BE2C (cell line): ENCODE measurements at regions not wholly inside any gene's neighbourhood (a gene's known extent, or its start where the extent isn't known, plus 50 kb on each side); places are given as distances from the start of the nearest gene placed in this dataset.

Experiments
- DNase-seq: peaks from one replicate; pipeline ENCODE4 v3.0.0-alpha.2; 2020
- H3K27me3 ChIP-seq: fragments of 250-450 bp; sonication (Bioruptor Pico); 2 replicates; pipeline ENCODE4 v1.5.1; 2020; ENCODE audit warnings: mild to moderate bottlenecking
- H3K36me3 ChIP-seq: fragments of 250-450 bp; sonication (Bioruptor Pico); 2 replicates; pipeline ENCODE4 v1.5.1; 2020; ENCODE audit warnings: mild to moderate bottlenecking
- H3K4me1 ChIP-seq: fragments of 250-450 bp; sonication (Bioruptor Pico); 2 replicates; pipeline ENCODE4 v1.5.1; 2020
- H3K4me3 ChIP-seq: 2 replicates; pipeline ENCODE4 v1.5.1; 2011; ENCODE audit warnings: low read depth, low read length
- H3K9me3 ChIP-seq: fragments of 250-450 bp; sonication (Bioruptor Pico); 2 replicates; pipeline ENCODE4 v1.5.1; 2020
- CTCF ChIP-seq: IDR thresholded peaks from 2 replicates; pipeline ENCODE4 v1.5.1; 2012; ENCODE audit warnings: mild to moderate bottlenecking, low read depth, low read length

DNA sequence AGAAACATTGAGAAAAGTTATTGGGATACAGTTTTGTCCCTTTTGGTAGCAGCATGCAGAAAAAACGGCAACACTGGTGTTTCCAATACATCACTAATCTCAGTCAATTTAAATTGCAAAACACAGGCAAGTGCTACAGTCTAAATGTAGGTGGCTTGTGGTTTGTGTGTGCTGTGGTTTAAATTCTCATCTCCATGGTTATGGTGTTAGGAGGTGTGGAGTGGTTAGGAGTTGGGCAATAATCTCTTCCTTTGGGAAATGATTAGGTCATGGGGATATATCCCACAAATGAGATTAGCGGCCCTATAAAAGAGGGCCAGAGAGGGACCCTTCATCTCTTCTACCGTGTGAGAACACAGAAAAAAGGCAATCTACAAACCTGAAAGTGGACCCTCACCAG, 1344.3 kb downstream of the ADGRL3 start:
- no peaks in the 10 kb centered on the region for H3K27me3 ChIP-seq
- no peaks in the 10 kb centered on the region for H3K36me3 ChIP-seq
- no peaks in the 10 kb centered on the region for H3K9me3 ChIP-seq
- DNase-seq = no peak
- H3K4me1 ChIP-seq = no peaks in the 10 kb centered on the region
- H3K4me3 ChIP-seq = no peak overlapping the region
- no peak for TF ChIP-seq CTCF

- no peak for TF ChIP-seq CTCF
These were observed 1342.9 kb downstream of the ADGRL3 start for GRCh38 chr4:62543002-62543401.

DNA sequence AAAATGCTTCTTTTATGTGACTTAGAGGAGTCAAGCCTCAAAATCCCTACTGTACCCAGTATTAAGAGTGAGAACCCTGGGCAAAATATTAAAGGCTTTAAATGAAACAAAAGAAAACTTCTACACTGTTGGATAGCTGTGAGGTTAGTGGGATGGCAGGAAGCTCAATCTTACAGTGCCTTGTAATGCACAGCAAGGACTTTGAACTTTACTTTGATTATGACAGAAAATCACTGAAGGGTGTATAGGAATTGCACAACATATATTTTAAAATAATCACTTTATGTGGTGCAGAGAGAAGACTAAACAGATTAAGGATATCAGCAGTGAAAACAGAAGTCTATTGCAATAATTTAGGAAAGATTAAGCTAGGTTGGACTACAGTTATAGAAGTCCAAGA, 1333.4 kb downstream of the ADGRL3 start:
- H3K9me3 ChIP-seq = no peaks in the 10 kb centered on the region
- no peak for DNase-seq
- TF ChIP-seq CTCF = no peak
- H3K27me3 ChIP-seq = no peaks in the 10 kb centered on the region
- no peak overlapping the region for H3K4me3 ChIP-seq
- no peaks in the 10 kb centered on the region for H3K36me3 ChIP-seq
- H3K4me1 ChIP-seq = no peaks in the 10 kb centered on the region

More at GRCh38 chr4:62543002-62543401, 1342.9 kb downstream of the ADGRL3 start:
- H3K27me3 ChIP-seq = no peaks in the 10 kb centered on the region
- no peak overlapping the region for H3K4me3 ChIP-seq
- H3K36me3 ChIP-seq = no peaks in the 10 kb centered on the region
- DNase-seq = no peak
- H3K4me1 ChIP-seq = no peaks in the 10 kb centered on the region
- H3K9me3 ChIP-seq = no peaks in the 10 kb centered on the region

GRCh38 chr4:62531731-62532130, 1331.6 kb downstream of the ADGRL3 start:
- H3K4me1 ChIP-seq = no peaks in the 10 kb centered on the region
- no peak; the same call in 1 of the 2 replicates for TF ChIP-seq CTCF
- DNase-seq = no peak

GRCh38 chr4:62531264-62531663, 1331.1 kb downstream of the ADGRL3 start:
- TF ChIP-seq CTCF = no peak
- no peak for DNase-seq
- Histone ChIP-seq H3K4me3 (no peak overlapping the region), H3K9me3 (no peaks in the 10 kb centered on the region), H3K27me3 (no peaks in the 10 kb centered on the region), H3K36me3 (no peaks in the 10 kb centered on the region), H3K4me1 (no peaks in the 10 kb centered on the region)

More at GRCh38 chr4:62531731-62532130, 1331.6 kb downstream of the ADGRL3 start:
- H3K36me3 ChIP-seq = no peaks in the 10 kb centered on the region
- H3K4me3 ChIP-seq = no peak overlapping the region
- H3K9me3 ChIP-seq = no peaks in the 10 kb centered on the region
- H3K27me3 ChIP-seq = no peaks in the 10 kb centered on the region

DNA sequence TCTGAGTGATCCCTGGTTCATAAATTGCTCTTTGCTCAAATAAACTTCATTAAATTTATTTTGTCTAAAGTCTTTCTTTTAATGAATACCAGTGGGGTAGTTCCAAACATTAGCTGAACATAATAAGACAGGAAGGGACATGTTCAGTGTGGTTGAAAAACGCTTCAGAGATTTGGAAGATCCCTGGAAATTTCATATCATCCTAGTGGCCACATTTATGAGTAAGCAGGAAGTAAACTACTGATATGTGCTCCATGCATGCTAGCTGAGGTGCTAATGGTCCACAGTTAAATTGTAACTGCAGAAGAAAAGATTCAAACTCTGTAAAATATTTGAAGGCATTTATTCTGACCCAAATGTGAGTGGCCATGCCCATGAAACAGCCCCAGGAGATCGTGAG, 1328.7 kb downstream of the ADGRL3 start:
- Histone ChIP-seq H3K27me3 (no peaks in the 10 kb centered on the region), H3K36me3 (no peaks in the 10 kb centered on the region), H3K9me3 (no peaks in the 10 kb centered on the region), H3K4me3 (no peak overlapping the region), H3K4me1 (no peaks in the 10 kb centered on the region)
- no peak for TF ChIP-seq CTCF
- DNase-seq = no peak
